ENCODE measurements at regions not wholly inside any gene's neighbourhood (a gene's known extent, or its start where the extent isn't known, plus 50 kb on each side); places are given as distances from the start of the nearest gene placed in this dataset.

DNA sequence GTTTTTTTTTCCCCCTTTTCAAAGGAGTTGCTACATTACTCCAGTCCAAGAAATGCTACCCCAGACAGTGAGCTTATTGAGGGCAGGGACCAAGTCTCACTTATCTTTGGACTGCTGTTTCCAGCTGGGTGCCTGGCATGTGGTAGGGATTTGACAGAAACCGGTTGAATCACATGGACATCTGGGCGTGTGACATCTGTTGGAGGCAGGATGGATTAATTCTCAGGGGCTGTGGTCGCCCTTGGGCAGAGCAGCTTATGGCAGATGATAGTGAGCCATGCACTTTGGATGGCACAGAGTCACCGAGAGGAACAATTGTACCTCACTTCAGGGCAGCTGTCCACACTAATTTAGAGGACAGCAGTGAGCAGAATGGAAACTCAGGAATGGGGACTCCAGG is 254.6 kb upstream of the ID2 start:
- Histone ChIP-seq H3K36me3 (no peaks in the 10 kb centered on the region), H3K27ac (no peak overlapping the region), H3K4me1 (no peaks in the 10 kb centered on the region), H3K27me3 (no peaks in the 10 kb centered on the region), H3K9me3 (no peaks in the 10 kb centered on the region), H3K4me3 (no peak overlapping the region)
- no peak for TF ChIP-seq POLR2A (IDR thresholded peaks at IDR 0.05)
- TF ChIP-seq CTCF (IDR thresholded peaks at IDR 0.05): no peak
- intact Hi-C loops (cut with DNase I; ENCODE audit: low total_unique reads): no loop called here
- DNase-seq: no peak

DNA sequence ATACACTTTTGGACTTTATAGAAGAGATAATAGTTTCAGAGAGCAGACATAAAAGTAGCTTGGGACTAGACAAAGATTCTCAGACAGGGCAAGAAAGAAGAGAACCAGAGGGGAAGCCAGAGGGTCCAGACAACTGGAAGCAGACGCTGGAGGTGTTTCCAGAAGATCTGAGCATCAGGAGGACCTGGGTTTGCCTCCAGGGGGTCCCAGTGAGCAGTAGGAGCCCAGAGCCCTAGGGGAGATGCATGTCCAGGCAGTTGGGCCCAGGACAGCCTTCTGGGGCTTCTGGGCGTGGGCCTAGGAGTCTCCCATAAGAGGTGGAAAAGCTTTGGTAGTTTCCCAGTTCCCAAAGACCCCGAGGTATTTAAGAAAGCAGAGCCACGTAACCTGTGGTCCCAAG is 251.2 kb upstream of the ID2 start:
- TF ChIP-seq CTCF (IDR thresholded peaks at IDR 0.05): no peak
- TF ChIP-seq POLR2A (IDR thresholded peaks at IDR 0.05): no peak
- no peak overlapping the region for H3K27ac ChIP-seq
- H3K4me1 ChIP-seq: no peaks in the 10 kb centered on the region
- no peaks in the 10 kb centered on the region for H3K27me3 ChIP-seq
- no peaks in the 10 kb centered on the region for H3K9me3 ChIP-seq
- no peak overlapping the region for H3K4me3 ChIP-seq
- intact Hi-C loops (cut with DNase I; ENCODE audit: low total_unique reads): no loop called here
- no peaks in the 10 kb centered on the region for H3K36me3 ChIP-seq
- DNase-seq: no peak

DNA sequence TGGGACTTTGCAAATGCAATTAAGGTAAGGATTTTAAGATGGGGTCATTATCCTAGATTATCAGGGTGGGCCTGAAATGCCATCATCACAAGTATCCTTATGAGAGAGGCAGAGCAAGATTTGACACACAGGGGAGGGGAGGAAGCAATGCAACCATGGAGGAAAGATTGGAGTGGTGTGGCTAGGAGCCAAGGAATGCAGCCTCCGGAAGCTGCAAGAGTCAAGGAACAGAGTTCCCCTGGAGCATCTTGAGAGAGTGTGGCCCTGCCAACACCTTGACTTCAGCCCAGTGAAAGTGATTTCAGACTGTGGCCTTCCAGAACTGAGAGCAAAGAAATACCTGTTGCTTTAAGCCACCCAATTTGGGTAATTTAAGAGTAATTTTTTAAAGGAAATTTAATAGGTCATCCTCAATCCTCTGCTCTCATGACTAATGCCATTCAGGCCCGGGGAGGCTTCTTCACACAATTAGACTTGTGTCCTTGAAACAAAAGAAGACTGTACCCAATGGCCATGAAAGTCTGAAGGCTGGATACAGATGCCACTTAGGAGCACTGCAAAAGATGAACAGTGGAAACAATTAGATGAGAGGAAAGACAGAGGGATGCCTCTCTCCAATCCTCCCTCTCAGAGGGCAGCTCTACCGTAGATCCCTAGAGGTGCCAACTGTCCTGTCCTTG is 250.3 kb upstream of the ID2 start:
- no peak overlapping the region for H3K27ac ChIP-seq
- no peak for DNase-seq
- no peak overlapping the region for H3K4me3 ChIP-seq
- intact Hi-C loops (cut with DNase I; ENCODE audit: low total_unique reads): no loop called here
- TF ChIP-seq POLR2A (IDR thresholded peaks at IDR 0.05): no peak
- TF ChIP-seq CTCF (IDR thresholded peaks at IDR 0.05): no peak
- no peaks in the 10 kb centered on the region for H3K9me3 ChIP-seq
- no peaks in the 10 kb centered on the region for H3K36me3 ChIP-seq
- no peaks in the 10 kb centered on the region for H3K27me3 ChIP-seq
- no peaks in the 10 kb centered on the region for H3K4me1 ChIP-seq

- TF ChIP-seq POLR2A (IDR thresholded peaks at IDR 0.05) (no peak), CTCF (IDR thresholded peaks at IDR 0.05) (no peak)
- no peaks in the 10 kb centered on the region for H3K9me3 ChIP-seq
- no peaks in the 10 kb centered on the region for H3K36me3 ChIP-seq
- no peak for DNase-seq
- H3K4me3 ChIP-seq: no peak overlapping the region
- no peaks in the 10 kb centered on the region for H3K4me1 ChIP-seq
- no peaks in the 10 kb centered on the region for H3K27me3 ChIP-seq
- H3K27ac ChIP-seq: no peak overlapping the region
- intact Hi-C loops (cut with DNase I; ENCODE audit: low total_unique reads): no loop called here
These were observed 249.0 kb upstream of the ID2 start for GRCh38 chr2:8432706-8433336.

- no peaks in the 10 kb centered on the region for H3K27me3 ChIP-seq
- no peaks in the 10 kb centered on the region for H3K4me1 ChIP-seq
- no peak overlapping the region for H3K27ac ChIP-seq
- intact Hi-C loops (cut with DNase I; ENCODE audit: low total_unique reads): no loop called here
- no peak overlapping the region for H3K4me3 ChIP-seq
- no peaks in the 10 kb centered on the region for H3K9me3 ChIP-seq
- TF ChIP-seq CTCF (IDR thresholded peaks at IDR 0.05) (no peak), POLR2A (IDR thresholded peaks at IDR 0.05) (no peak)
- no peaks in the 10 kb centered on the region for H3K36me3 ChIP-seq
- DNase-seq: no peak
These were observed 248.5 kb upstream of the ID2 start for GRCh38 chr2:8433390-8433789.
